Neural crest cell (in vitro differentiated cells): ENCODE measurements at regions not wholly inside any gene's neighbourhood (a gene's known extent, or its start where the extent isn't known, plus 50 kb on each side); places are given as distances from the start of the nearest gene placed in this dataset.

Source experiments
- DNase-seq: peaks from one replicate; pipeline ENCODE4 v3.0.0; 2021; ENCODE audit warnings: low read depth, mixed read lengths, low spot score
- H3K27ac Mint-ChIP-seq: one replicate; pipeline ENCODE4 v1.8.0; 2021; ENCODE audit warnings: mild to moderate bottlenecking, mixed read lengths; ENCODE audit not compliant: unreplicated experiment
- H3K27me3 Mint-ChIP-seq: 2 replicates; pipeline ENCODE4 v1.8.0; 2021; ENCODE audit warnings: low read depth, mild to moderate bottlenecking, mixed read lengths
- H3K36me3 Mint-ChIP-seq: 2 replicates; pipeline ENCODE4 v1.8.0; 2021; ENCODE audit warnings: low read depth, mild to moderate bottlenecking, mixed read lengths
- H3K4me1 Mint-ChIP-seq: 2 replicates; pipeline ENCODE4 v1.8.0; 2021; ENCODE audit warnings: mixed read lengths
- H3K4me3 Mint-ChIP-seq: one replicate; pipeline ENCODE4 v1.8.0; 2021; ENCODE audit warnings: mild to moderate bottlenecking, mixed read lengths
- H3K9me3 Mint-ChIP-seq: 2 replicates; pipeline ENCODE4 v1.8.0; 2021; ENCODE audit warnings: mixed read lengths
- CTCF ChIP-seq: fragments of 200-600 bp; sonication (generic); conservative IDR thresholded peaks from 2 replicates; pipeline ENCODE4 v1.5.0; 2021; ENCODE audit warnings: antibody characterized with exemption, mild to moderate bottlenecking

- H3K9me3 Mint-ChIP-seq = no peaks in the 10 kb centered on the region
- no peak for TF ChIP-seq CTCF
- H3K36me3 Mint-ChIP-seq = no peaks in the 10 kb centered on the region
- peaks cover 72% of the 10 kb centered on the region for H3K27me3 Mint-ChIP-seq
- no peak overlapping the region for H3K27ac Mint-ChIP-seq
- peak overlapping the region; percentile 87 for H3K4me3 Mint-ChIP-seq
- DNase-seq = peak; percentile 14
- H3K4me1 Mint-ChIP-seq = peaks cover 25% of the 10 kb centered on the region
These were observed 252.7 kb downstream of the TJP1 start for GRCh38 chr15:29569533-29570092.

GRCh38 chr15:29568840-29569532 is 253.3 kb downstream of the TJP1 start:
- no peaks in the 10 kb centered on the region for H3K9me3 Mint-ChIP-seq
- peak; percentile 51 for TF ChIP-seq CTCF
- H3K36me3 Mint-ChIP-seq = no peaks in the 10 kb centered on the region
- peak overlapping the region; percentile 87 for H3K4me3 Mint-ChIP-seq
- H3K27me3 Mint-ChIP-seq = peaks cover 67% of the 10 kb centered on the region
- no peak for DNase-seq
- peaks cover 25% of the 10 kb centered on the region for H3K4me1 Mint-ChIP-seq
- no peak overlapping the region for H3K27ac Mint-ChIP-seq

DNA sequence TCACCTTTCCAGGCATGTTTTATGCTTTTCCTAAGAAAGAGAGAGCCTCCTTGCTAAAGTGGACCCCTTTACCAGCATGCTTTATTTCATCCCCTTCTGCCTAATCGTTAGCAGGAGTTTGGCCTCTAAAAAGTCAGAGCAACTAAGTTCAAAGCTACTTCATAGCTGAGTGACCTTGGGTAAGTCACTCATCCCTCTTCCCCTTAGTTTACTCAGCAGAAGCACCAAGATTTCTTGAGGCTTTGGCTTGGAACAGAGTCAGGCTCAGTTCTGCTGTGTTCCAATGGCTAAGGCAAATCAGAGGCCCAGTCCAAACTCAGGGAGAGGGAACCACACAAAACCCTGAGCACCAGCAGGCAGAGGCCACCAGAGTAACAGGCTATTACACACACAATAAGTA is 254.9 kb downstream of the TJP1 start:
- Mint-ChIP-seq H3K27ac (no peak overlapping the region), H3K4me1 (peaks cover 24% of the 10 kb centered on the region), H3K27me3 (peaks cover 50% of the 10 kb centered on the region), H3K9me3 (no peaks in the 10 kb centered on the region), H3K4me3 (no peak overlapping the region), H3K36me3 (no peaks in the 10 kb centered on the region)
- TF ChIP-seq CTCF = no peak
- no peak for DNase-seq

- Mint-ChIP-seq H3K4me3 (peak overlapping the region; percentile 25), H3K4me1 (peaks cover 21% of the 10 kb centered on the region), H3K27me3 (peaks cover 46% of the 10 kb centered on the region), H3K36me3 (peaks cover 2% of the 10 kb centered on the region), H3K9me3 (no peaks in the 10 kb centered on the region), H3K27ac (no peak overlapping the region)
- DNase-seq = no peak
- no peak for TF ChIP-seq CTCF
These were observed 255.4 kb downstream of the TJP1 start for GRCh38 chr15:29566914-29567313.

GRCh38 chr15:29563112-29563511 is 259.2 kb downstream of the TJP1 start:
- Mint-ChIP-seq H3K4me3 (no peak overlapping the region), H3K4me1 (peaks cover 4% of the 10 kb centered on the region), H3K27ac (no peak overlapping the region), H3K27me3 (peaks cover 32% of the 10 kb centered on the region), H3K36me3 (peaks cover 3% of the 10 kb centered on the region), H3K9me3 (peaks cover 2% of the 10 kb centered on the region)
- DNase-seq = no peak
- no peak for TF ChIP-seq CTCF
